Calu3 (cell line): ENCODE measurements at regions not wholly inside any gene's neighbourhood (a gene's known extent, or its start where the extent isn't known, plus 50 kb on each side); places are given as distances from the start of the nearest gene placed in this dataset.

ENCODE experiments used
- BruUV-seq: library from RNA; stranded (reverse); fragments of 400-500 nt; replicated peaks from 2 replicates; lab custom pipeline; 2021; lab: Mats Ljungman, UMichigan
- CTCF ChIA-PET: fragments of 300-600 bp; sonication (Branson Sonifier 250); formaldehyde crosslinking; loops from one replicate; lab custom pipeline; 2022; ENCODE audit warnings: antibody characterized with exemption; lab: Charles Lee
- DNase-seq: peaks from one replicate; pipeline ENCODE4 v3.0.0; 2022
- H3K27ac Mint-ChIP-seq: one replicate; pipeline ENCODE4 v1.8.0; 2022; ENCODE audit warnings: mixed read lengths; ENCODE audit not compliant: unreplicated experiment
- H3K27me3 Mint-ChIP-seq: one replicate; pipeline ENCODE4 v1.8.0; 2022; ENCODE audit warnings: mixed read lengths; ENCODE audit not compliant: unreplicated experiment
- H3K36me3 Mint-ChIP-seq: one replicate; pipeline ENCODE4 v1.8.0; 2022; ENCODE audit warnings: mild to moderate bottlenecking, moderate library complexity, mixed read lengths; ENCODE audit not compliant: insufficient read depth, unreplicated experiment
- H3K4me1 Mint-ChIP-seq: one replicate; pipeline ENCODE4 v1.8.0; 2022; ENCODE audit warnings: mild to moderate bottlenecking, low read depth, mixed read lengths; ENCODE audit not compliant: unreplicated experiment
- H3K4me3 Mint-ChIP-seq: one replicate; pipeline ENCODE4 v1.8.0; 2022; ENCODE audit warnings: mild to moderate bottlenecking, low read depth, moderate library complexity, mixed read lengths; ENCODE audit not compliant: unreplicated experiment
- H3K9me3 Mint-ChIP-seq: one replicate; pipeline ENCODE4 v1.8.0; 2022; ENCODE audit warnings: low read depth, mixed read lengths; ENCODE audit not compliant: unreplicated experiment
- CTCF ChIP-seq: fragments of 200-600 bp; IDR thresholded peaks from one replicate; pipeline ENCODE4 v1.8.0; 2022; ENCODE audit warnings: antibody characterized with exemption; ENCODE audit not compliant: unreplicated experiment
- intact Hi-C: fragments of 100-400 bp; cut with micrococcal nuclease; formaldehyde crosslinking; loops from one replicate; pipeline ENCODE4 v1.10.0; 2022; ENCODE audit not compliant: unreplicated experiment

DNA sequence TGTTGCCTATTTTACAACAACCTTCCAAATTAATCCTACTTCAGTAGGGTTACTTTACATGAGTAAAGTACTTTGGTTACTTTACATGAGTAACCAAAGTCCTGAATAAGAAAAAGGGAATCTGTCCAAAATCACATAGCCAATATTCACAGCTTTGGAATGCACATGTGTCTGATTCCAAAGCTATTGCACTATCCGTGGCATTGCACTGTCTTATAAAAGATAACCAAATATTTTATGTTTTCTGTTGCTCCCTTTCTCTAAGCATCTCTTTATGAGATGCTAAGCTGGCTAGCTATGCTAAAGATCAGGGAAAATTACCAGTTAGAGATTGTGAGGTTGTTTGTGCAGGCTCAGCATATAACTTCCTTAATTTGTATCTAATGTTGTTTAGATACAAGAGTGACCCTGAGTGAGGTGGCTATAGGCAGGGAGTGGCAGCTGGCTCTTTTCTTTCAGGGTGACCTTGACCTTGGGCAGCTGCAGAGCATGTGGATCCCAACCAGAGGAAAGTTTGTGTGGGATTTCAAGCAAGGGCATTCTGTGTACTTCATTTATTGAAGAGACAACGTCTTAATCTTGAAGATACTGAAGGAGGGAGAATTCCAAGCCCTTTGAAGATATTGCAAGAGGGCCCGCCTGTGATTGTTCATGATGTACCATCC is 366.1 kb upstream of the ANKRD30A start:
- DNase-seq: no peak

GRCh38 chr10:36748128-36748871 is 377.1 kb upstream of the ANKRD30A start:
- intact Hi-C loops: no loop called here
- no peaks in the 10 kb centered on the region for H3K4me1 Mint-ChIP-seq
- DNase-seq: no peak
- no peak overlapping the region for H3K27ac Mint-ChIP-seq
- peaks cover 5% of the 10 kb centered on the region for H3K36me3 Mint-ChIP-seq
- no peaks in the 10 kb centered on the region for H3K27me3 Mint-ChIP-seq
- TF ChIP-seq CTCF: no peak
- peaks cover 6% of the 10 kb centered on the region for H3K9me3 Mint-ChIP-seq
- CTCF ChIA-PET: interaction anchor here (0.7 kb wide), 1 partner anchor 104 kb away, joined by 5 read pairs; no protein-coding TSS in a partner anchor
- no peak overlapping the region for H3K4me3 Mint-ChIP-seq
- BruUV-seq: no TSS peak

More for the DNA sequence above, 366.1 kb upstream of the ANKRD30A start:
- no peaks in the 10 kb centered on the region for H3K4me1 Mint-ChIP-seq
- no peak overlapping the region for H3K4me3 Mint-ChIP-seq
- TF ChIP-seq CTCF: no peak
- H3K27me3 Mint-ChIP-seq: no peaks in the 10 kb centered on the region
- intact Hi-C loops: no loop called here
- H3K27ac Mint-ChIP-seq: no peak overlapping the region
- BruUV-seq: no TSS peak
- H3K9me3 Mint-ChIP-seq: peaks cover 3% of the 10 kb centered on the region
- CTCF ChIA-PET: no interaction called here
- H3K36me3 Mint-ChIP-seq: no peaks in the 10 kb centered on the region

DNA sequence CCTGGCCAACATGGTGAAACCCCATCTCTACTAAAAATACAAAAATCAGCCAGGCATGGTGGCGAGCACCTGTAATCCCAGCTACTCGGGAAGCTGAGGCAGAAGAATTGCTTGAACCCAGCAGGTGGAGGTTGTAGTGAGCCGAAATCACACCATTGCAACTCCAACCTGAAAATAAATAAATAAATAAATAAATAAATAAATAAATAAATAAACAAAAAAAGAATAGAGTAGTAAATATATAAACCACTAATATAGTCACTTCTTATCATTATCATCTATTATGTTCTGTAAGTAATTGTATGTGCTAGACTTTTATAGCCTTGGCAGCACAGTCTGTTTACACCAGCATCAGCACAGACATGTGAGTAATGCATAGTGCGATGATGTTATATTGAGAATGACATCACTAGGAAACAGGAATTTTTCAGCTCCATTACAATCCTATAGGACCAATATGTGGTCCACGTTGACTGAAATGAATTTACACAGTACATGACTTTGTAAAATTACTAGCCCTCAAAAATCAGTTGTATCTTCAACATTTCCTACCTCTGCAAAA is 385.4 kb upstream of the ANKRD30A start:
- Mint-ChIP-seq H3K27ac (no peak overlapping the region), H3K27me3 (no peaks in the 10 kb centered on the region), H3K36me3 (no peaks in the 10 kb centered on the region), H3K4me1 (no peaks in the 10 kb centered on the region), H3K4me3 (no peak overlapping the region), H3K9me3 (peaks cover 8% of the 10 kb centered on the region)
- no peak for DNase-seq
- intact Hi-C loops: no loop called here
- TF ChIP-seq CTCF: no peak
- CTCF ChIA-PET: no interaction called here
- BruUV-seq: no TSS peak

DNA sequence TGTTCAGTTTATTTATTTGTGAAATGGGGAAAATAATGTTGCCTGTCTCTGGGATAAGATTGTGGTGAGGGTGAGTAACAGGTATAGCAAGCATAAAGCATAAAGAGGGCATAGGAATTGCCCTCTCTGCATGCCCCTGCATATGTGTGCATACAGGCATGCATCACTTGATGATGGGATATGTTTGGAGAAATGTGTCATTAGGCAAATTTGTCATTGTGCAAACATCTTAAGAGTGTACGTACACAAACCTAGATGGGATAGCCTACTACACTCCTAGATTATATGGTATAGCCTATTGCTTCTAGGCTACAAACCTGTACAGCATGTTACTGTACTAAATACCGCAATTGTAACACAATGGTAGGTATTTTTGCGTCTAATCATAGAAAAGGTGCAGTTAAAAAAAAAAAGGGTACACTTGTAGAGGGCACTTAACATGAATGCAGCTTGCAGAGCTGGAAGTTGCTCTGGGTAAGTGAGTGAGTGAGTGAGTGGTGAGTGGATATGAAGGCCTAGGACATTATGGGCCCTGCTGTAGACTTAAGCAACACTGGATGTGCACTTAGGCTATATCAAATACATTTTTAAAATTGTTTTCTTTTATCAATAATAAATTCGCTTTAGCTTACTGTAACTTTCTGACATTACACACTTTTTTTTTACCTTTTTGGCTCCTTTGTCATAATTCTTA is 386.5 kb upstream of the ANKRD30A start:
- H3K4me3 Mint-ChIP-seq: no peak overlapping the region
- no peaks in the 10 kb centered on the region for H3K36me3 Mint-ChIP-seq
- H3K27me3 Mint-ChIP-seq: no peaks in the 10 kb centered on the region
- CTCF ChIA-PET: no interaction called here
- no TSS peak for BruUV-seq
- H3K9me3 Mint-ChIP-seq: peaks cover 8% of the 10 kb centered on the region
- H3K4me1 Mint-ChIP-seq: no peaks in the 10 kb centered on the region
- intact Hi-C loops: no loop called here
- no peak for TF ChIP-seq CTCF
- H3K27ac Mint-ChIP-seq: no peak overlapping the region
- DNase-seq: no peak
